Small intestine (tissue), 7 donors: ENCODE measurements at regions not wholly inside any gene's neighbourhood (a gene's known extent, or its start where the extent isn't known, plus 50 kb on each side); places are given as distances from the start of the nearest gene placed in this dataset.

Experiments
- DNase-seq, 2 donors: peaks; one replicate each; pipeline versions ENCODE4 v3.0.0 to v3.0.0-alpha.2; 2013
- FAIRE-seq: peaks from 2 replicates; lab custom pipeline; 2012; peaks lifted over from hg19 to GRCh38; lab: Jason Lieb, UNC
- H3K27ac ChIP-seq, 3 donors: one replicate each; pipeline ENCODE4 v1.5.1; 2013; ENCODE audit warnings: low read length in 2 of 3, mild to moderate bottlenecking in 2 of 3, control low read depth in 1 of 3, inconsistent platforms in 1 of 3, low read depth in 1 of 3, moderate library complexity in 1 of 3
- H3K27me3 ChIP-seq, 3 donors: one replicate each; pipeline ENCODE4 v1.6.1; 2013; ENCODE audit warnings: low read length in 3 of 3, inconsistent platforms in 1 of 3; ENCODE audit not compliant: control insufficient read depth in 3 of 3, insufficient read depth in 3 of 3
- H3K36me3 ChIP-seq, 3 donors: one replicate each; pipeline ENCODE4 v1.6.1; 2013; ENCODE audit warnings: low read length in 3 of 3, inconsistent platforms in 1 of 3, low read depth in 1 of 3, mild to moderate bottlenecking in 1 of 3, moderate library complexity in 1 of 3; ENCODE audit not compliant: control insufficient read depth in 3 of 3, insufficient read depth in 2 of 3
- H3K4me1 ChIP-seq, 3 donors: one replicate each; pipeline ENCODE4 v1.6.1; 2013; ENCODE audit warnings: low read length in 2 of 3, inconsistent platforms in 1 of 3, low read depth in 1 of 3, mild to moderate bottlenecking in 1 of 3, moderate library complexity in 1 of 3; ENCODE audit not compliant: control insufficient read depth in 3 of 3, insufficient read depth in 2 of 3
- H3K4me3 ChIP-seq, 3 donors: one replicate each; pipeline ENCODE4 v1.5.1; 2013; ENCODE audit warnings: low read length in 3 of 3, control low read depth in 1 of 3, inconsistent platforms in 1 of 3, low read depth in 1 of 3, mild to moderate bottlenecking in 1 of 3, moderate library complexity in 1 of 3
- H3K9me3 ChIP-seq, 2 donors: one replicate each; pipeline ENCODE4 v1.6.1; 2013; ENCODE audit warnings: low read depth in 1 of 2, low read length in 1 of 2; ENCODE audit not compliant: control insufficient read depth in 2 of 2, insufficient read depth in 1 of 2
- WGBS, 3 donors: extraction: QIAGEN DNeasy Blood & Tissue Kit; methylation state at CpG; one replicate each; pipeline ENCODE4 v1.1.7; 2013; 5-methylcytosine and 5-hydroxymethylcytosine counted together
- donor health status: healthy with polysubstance abuse.
- donor health status: control.
- donor health status: control.
- donor health status: Bipolar disorder and iron deficiency.
- donor health status: healthy.

- DNase-seq (peak; percentile 39 to 63), FAIRE-seq (no peak)
- H3K36me3 ChIP-seq: no peaks in the 10 kb centered on the region
- WGBS, 3 donors: 16 to 17% (median 17%) methylated on average over 53 of the region's 53 CpGs
- no peaks in the 10 kb centered on the region for H3K9me3 ChIP-seq
- H3K27me3 ChIP-seq: peaks cover 0 to 44% (median 18%) of the 10 kb centered on the region in 3 donors
- peak overlapping the region; percentile 41 to 72 (median 58) for H3K4me3 ChIP-seq
- H3K27ac ChIP-seq: peak overlapping the region in 2 of 3 donors; percentile 26 to 83
- H3K4me1 ChIP-seq: peaks cover 0 to 15% (median 0%) of the 10 kb centered on the region in 3 donors
These were observed 134.3 kb upstream of the C11orf58 start for GRCh38 chr11:16603890-16604793.

- DNase-seq: peak in 1 of 2 donors; percentile 26
- Histone ChIP-seq H3K27me3 (peaks cover 0 to 38% (median 16%) of the 10 kb centered on the region in 3 donors), H3K4me1 (peaks cover 0 to 15% (median 0%) of the 10 kb centered on the region in 3 donors), H3K4me3 (no peak overlapping the region), H3K36me3 (no peaks in the 10 kb centered on the region), H3K9me3 (no peaks in the 10 kb centered on the region), H3K27ac (peak overlapping the region in 1 of 3 donors; percentile 28)
- WGBS, 3 donors: 76 to 100% (median 78%) methylated on average over 2 of the region's 2 CpGs
- no peak for FAIRE-seq
These were observed 135.2 kb upstream of the C11orf58 start for GRCh38 chr11:16603245-16603644.

- 86 to 95% (median 92%) methylated on average over 7 of the region's 7 CpGs for WGBS, 3 donors
- no peak overlapping the region for H3K27ac ChIP-seq
- H3K27me3 ChIP-seq: peaks cover 0 to 8% (median 6%) of the 10 kb centered on the region in 3 donors
- FAIRE-seq (no peak), DNase-seq (no peak)
- no peaks in the 10 kb centered on the region for H3K9me3 ChIP-seq
- no peaks in the 10 kb centered on the region for H3K4me1 ChIP-seq
- H3K36me3 ChIP-seq: no peaks in the 10 kb centered on the region
- H3K4me3 ChIP-seq: no peak overlapping the region
These were observed 139.5 kb upstream of the C11orf58 start for GRCh38 chr11:16598906-16599305.

DNA sequence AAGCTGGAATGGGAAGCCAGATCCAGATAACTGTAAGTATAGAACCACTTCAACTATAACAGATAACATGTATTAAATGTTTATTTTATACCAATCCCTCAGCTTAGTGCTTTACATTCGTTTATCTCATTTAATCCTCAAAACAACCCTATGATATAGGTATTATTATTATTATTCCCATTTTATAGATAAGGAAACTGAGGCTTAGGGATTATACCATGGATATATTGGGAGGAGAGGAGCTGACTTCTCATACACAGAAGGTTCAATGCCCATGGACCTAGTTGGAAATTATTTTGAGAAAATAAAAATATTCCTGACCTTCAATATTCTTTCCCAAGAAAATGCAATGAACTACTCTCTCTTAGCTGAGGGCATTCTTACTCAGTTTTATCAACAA is 140.4 kb upstream of the C11orf58 start:
- 6 to 46% (median 24%) methylated on average over 1 of the region's 1 CpG for WGBS, 3 donors
- no peaks in the 10 kb centered on the region for H3K9me3 ChIP-seq
- no peaks in the 10 kb centered on the region for H3K27me3 ChIP-seq
- DNase-seq (no peak), FAIRE-seq (no peak)
- no peaks in the 10 kb centered on the region for H3K4me1 ChIP-seq
- H3K36me3 ChIP-seq: no peaks in the 10 kb centered on the region
- no peak overlapping the region for H3K27ac ChIP-seq
- no peak overlapping the region for H3K4me3 ChIP-seq

GRCh38 chr11:16596231-16596630 is 142.2 kb upstream of the C11orf58 start:
- FAIRE-seq: no peak
- WGBS, 3 donors: 70 to 79% (median 74%) methylated on average over 2 of the region's 2 CpGs
- H3K9me3 ChIP-seq: no peaks in the 10 kb centered on the region

GRCh38 chr11:16591157-16591556 is 147.3 kb upstream of the C11orf58 start:
- no peaks in the 10 kb centered on the region for H3K36me3 ChIP-seq
- no peak for DNase-seq
- no peaks in the 10 kb centered on the region for H3K27me3 ChIP-seq
- no peaks in the 10 kb centered on the region for H3K9me3 ChIP-seq
- no peak overlapping the region for H3K27ac ChIP-seq
- H3K4me3 ChIP-seq: no peak overlapping the region
- H3K4me1 ChIP-seq: no peaks in the 10 kb centered on the region
- FAIRE-seq: no peak

More at GRCh38 chr11:16596231-16596630, 142.2 kb upstream of the C11orf58 start:
- no peaks in the 10 kb centered on the region for H3K27me3 ChIP-seq
- H3K4me3 ChIP-seq: no peak overlapping the region
- H3K27ac ChIP-seq: no peak overlapping the region
- H3K36me3 ChIP-seq: no peaks in the 10 kb centered on the region
- H3K4me1 ChIP-seq: no peaks in the 10 kb centered on the region
- DNase-seq: no peak

- DNase-seq: no peak
- Histone ChIP-seq H3K27me3 (no peaks in the 10 kb centered on the region), H3K4me1 (no peaks in the 10 kb centered on the region), H3K36me3 (no peaks in the 10 kb centered on the region), H3K9me3 (no peaks in the 10 kb centered on the region), H3K4me3 (no peak overlapping the region), H3K27ac (no peak overlapping the region)
- 32 to 52% (median 40%) methylated on average over 1 of the region's 1 CpG for WGBS, 3 donors
- FAIRE-seq: no peak
These were observed 150.8 kb upstream of the C11orf58 start for GRCh38 chr11:16587670-16588069.

- 77 to 83% (median 80%) methylated on average over 2 of the region's 2 CpGs for WGBS, 3 donors
- H3K36me3 ChIP-seq: no peaks in the 10 kb centered on the region
- H3K27me3 ChIP-seq: no peaks in the 10 kb centered on the region
- H3K4me1 ChIP-seq: no peaks in the 10 kb centered on the region
- no peak overlapping the region for H3K27ac ChIP-seq
- no peaks in the 10 kb centered on the region for H3K9me3 ChIP-seq
- DNase-seq: no peak
- H3K4me3 ChIP-seq: no peak overlapping the region
- FAIRE-seq: no peak
These were observed 153.9 kb upstream of the C11orf58 start for GRCh38 chr11:16584569-16584968.
